ENCODE measurements at regions not wholly inside any gene's neighbourhood (a gene's known extent, or its start where the extent isn't known, plus 50 kb on each side); places are given as distances from the start of the nearest gene placed in this dataset.

DNA sequence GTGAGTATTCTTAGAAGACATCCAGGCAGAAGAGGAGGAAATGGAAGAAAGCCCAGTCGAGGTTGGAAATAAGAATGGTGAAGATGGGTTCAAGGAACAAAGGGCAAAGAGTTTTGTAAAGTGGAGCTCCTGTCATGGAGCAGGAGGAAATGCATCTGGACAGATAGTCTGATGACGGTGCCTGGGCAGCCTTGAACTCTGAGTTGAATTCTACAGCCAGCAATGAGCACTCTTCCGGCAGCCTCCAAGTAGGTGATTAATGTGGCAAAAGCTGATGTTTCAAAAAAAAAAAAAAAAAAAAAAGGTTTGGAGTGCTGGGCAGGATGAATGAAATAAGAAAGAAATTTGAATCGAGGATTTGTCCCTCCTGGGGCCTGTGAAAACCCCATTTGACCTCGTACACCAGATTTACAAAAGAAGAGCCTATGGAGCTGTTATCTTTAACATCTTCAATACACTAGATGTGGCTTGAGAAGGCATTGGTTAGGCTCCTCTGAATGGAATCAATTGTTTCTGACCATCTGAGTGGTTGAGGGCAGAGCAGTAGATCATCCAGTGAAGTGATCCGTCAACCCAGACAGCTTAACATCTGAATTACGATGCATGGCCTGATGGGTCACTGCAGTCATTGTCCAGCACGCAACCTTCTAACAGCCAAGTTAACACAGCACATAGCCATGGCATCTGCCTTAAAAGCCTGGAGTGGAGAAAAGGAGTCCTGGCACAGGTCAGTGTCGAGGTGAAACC, 449.7 kb downstream of the TXNL1 start:
- H3K4me3 Mint-ChIP-seq = no peak overlapping the region
- H3K9me3 Mint-ChIP-seq = peaks cover 11% of the 10 kb centered on the region

DNA sequence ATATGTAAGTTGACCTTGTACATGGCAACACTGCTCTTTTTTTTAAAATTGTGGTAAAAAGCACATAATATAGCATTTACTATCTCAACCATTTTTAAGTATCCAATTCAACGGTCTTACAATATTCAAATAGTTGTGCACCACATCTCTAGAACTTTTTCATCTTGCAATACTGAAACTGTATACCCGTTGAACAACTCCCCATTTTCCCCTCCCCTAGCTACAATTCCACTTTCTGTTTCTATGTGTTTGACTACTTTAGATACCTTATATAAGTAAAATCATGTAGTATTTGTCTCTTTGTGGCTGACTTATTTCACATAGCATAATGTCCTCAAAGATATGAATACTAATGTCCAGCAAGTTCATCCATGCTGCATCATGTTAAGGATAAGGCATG, 452.1 kb downstream of the TXNL1 start:
- TF ChIP-seq, protein P1, sequence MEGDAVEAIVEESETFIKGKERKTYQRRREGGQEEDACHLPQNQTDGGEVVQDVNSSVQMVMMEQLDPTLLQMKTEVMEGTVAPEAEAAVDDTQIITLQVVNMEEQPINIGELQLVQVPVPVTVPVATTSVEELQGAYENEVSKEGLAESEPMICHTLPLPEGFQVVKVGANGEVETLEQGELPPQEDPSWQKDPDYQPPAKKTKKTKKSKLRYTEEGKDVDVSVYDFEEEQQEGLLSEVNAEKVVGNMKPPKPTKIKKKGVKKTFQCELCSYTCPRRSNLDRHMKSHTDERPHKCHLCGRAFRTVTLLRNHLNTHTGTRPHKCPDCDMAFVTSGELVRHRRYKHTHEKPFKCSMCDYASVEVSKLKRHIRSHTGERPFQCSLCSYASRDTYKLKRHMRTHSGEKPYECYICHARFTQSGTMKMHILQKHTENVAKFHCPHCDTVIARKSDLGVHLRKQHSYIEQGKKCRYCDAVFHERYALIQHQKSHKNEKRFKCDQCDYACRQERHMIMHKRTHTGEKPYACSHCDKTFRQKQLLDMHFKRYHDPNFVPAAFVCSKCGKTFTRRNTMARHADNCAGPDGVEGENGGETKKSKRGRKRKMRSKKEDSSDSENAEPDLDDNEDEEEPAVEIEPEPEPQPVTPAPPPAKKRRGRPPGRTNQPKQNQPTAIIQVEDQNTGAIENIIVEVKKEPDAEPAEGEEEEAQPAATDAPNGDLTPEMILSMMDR (IDR thresholded peaks at IDR 0.05; ENCODE audit: unreplicated experiment in 3 of 3) = no peak
- H3K27me3 Mint-ChIP-seq (ENCODE audit: low read depth) = no peaks in the 10 kb centered on the region
- H3K9me3 Mint-ChIP-seq = peaks cover 19% of the 10 kb centered on the region
- no peak overlapping the region for H3K27ac Mint-ChIP-seq
- H3K36me3 Mint-ChIP-seq (ENCODE audit: low read depth) = no peaks in the 10 kb centered on the region
- no peak overlapping the region for H3K4me3 Mint-ChIP-seq
- H3K4me1 Mint-ChIP-seq = no peaks in the 10 kb centered on the region

More for the DNA sequence above, 449.7 kb downstream of the TXNL1 start:
- H3K36me3 Mint-ChIP-seq (ENCODE audit: low read depth) = no peaks in the 10 kb centered on the region
- H3K27ac Mint-ChIP-seq = no peak overlapping the region
- TF ChIP-seq, protein P1 (IDR thresholded peaks at IDR 0.05; ENCODE audit: unreplicated experiment in 3 of 3) = no peak
- H3K27me3 Mint-ChIP-seq (ENCODE audit: low read depth) = no peaks in the 10 kb centered on the region
- H3K4me1 Mint-ChIP-seq = no peaks in the 10 kb centered on the region

DNA sequence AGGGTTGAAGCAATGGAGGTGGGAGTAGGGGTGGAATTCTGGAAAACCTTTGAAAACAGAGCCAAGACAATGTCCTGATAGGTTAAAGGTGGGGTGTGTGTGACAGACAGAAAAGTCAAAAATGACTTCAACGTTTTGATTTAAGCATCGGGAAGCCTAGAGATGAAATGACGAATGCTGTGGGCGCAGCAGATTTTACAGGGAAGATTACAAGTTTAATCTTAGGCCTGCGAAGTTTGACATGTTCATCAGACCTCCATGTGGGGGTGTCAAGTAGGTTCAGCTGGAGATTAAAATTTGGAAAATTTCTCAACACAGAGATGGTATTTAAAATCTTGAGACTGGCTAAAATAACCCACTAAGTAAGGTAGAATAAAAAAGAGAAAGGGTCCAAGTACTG, 453.3 kb downstream of the TXNL1 start:
- no peaks in the 10 kb centered on the region for H3K36me3 Mint-ChIP-seq (ENCODE audit: low read depth)
- H3K27ac Mint-ChIP-seq = no peak overlapping the region
- peaks cover 19% of the 10 kb centered on the region for H3K9me3 Mint-ChIP-seq
- no peak overlapping the region for H3K4me3 Mint-ChIP-seq
- H3K27me3 Mint-ChIP-seq (ENCODE audit: low read depth) = no peaks in the 10 kb centered on the region
- TF ChIP-seq, protein P1 (IDR thresholded peaks at IDR 0.05; ENCODE audit: unreplicated experiment in 3 of 3) = no peak
- no peaks in the 10 kb centered on the region for H3K4me1 Mint-ChIP-seq

DNA sequence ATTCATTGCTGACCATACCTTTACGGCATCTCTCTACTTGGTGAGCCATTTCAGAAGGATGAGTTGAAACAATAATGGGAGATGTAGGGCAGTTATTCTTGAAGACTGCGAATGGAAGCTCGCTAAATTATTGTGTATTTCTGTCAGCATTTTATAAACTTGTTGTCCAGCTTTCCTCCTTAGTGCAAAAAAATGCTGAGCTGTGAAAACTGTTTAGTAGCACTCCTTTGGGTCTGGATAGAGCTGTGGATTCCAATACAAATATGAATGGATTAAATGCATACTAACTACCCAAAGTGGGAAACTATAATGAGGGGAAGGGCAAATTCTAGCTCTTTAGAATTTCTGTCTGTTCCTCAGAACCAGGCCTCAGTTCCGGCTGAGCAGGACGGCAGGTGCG, 461.6 kb downstream of the TXNL1 start:
- Mint-ChIP-seq H3K9me3 (no peaks in the 10 kb centered on the region), H3K27me3 (ENCODE audit: low read depth) (no peaks in the 10 kb centered on the region), H3K4me1 (no peaks in the 10 kb centered on the region), H3K4me3 (no peak overlapping the region), H3K27ac (no peak overlapping the region), H3K36me3 (ENCODE audit: low read depth) (no peaks in the 10 kb centered on the region)
- TF ChIP-seq, protein P1 (IDR thresholded peaks at IDR 0.05; ENCODE audit: unreplicated experiment in 3 of 3) = no peak

DNA sequence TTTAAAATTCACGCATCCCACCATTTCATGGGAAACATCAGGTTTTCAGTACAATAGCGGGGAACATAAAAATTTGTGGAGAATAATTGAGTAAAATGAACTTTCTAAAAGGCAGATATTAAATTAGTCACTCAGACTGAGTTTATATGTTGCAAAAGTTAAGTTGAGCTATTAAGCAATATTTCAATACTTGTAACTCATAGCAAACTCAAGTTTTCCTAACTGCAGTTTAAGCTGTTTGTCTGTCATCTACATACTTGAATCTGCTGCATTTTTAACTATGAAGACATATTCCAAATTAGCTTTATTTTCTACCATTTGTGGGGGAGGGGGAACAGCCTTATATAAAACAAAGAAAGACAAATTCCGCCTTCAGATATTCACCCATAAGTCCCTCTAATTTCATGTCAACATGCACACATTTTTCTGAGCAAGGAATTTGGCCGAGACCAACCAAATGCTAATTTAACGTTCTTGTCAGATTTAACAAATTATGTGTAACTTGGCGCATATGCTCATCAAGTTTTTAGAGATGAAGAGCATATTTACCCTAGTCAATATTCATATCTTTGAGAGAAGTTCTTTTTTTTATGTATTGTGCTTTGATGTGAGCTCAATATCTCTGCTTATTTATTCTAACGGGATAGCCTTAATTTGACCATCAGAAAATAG, 462.9 kb downstream of the TXNL1 start:
- H3K4me3 Mint-ChIP-seq = no peak overlapping the region
- TF ChIP-seq, protein P1 (IDR thresholded peaks at IDR 0.05; ENCODE audit: unreplicated experiment in 3 of 3) = no peak
- no peaks in the 10 kb centered on the region for H3K36me3 Mint-ChIP-seq (ENCODE audit: low read depth)
- no peaks in the 10 kb centered on the region for H3K9me3 Mint-ChIP-seq
- no peaks in the 10 kb centered on the region for H3K27me3 Mint-ChIP-seq (ENCODE audit: low read depth)
- no peaks in the 10 kb centered on the region for H3K4me1 Mint-ChIP-seq
- no peak overlapping the region for H3K27ac Mint-ChIP-seq

Measured in nephron (organoid).